Activated CD8-positive, alpha-beta memory T cell treated with anti-CD3 and anti-CD28 coated beads, Interleukin-2, amount 10 ng/mL, durations not matched to agents 7 days and 5 days (primary cell): ENCODE measurements at regions not wholly inside any gene's neighbourhood (a gene's known extent, or its start where the extent isn't known, plus 50 kb on each side); places are given as distances from the start of the nearest gene placed in this dataset.
"Not testable (repeated sequence)": the region's sequence is repeated elsewhere in the genome, so short reads cannot be mapped to it uniquely, and the experiment has no call there.

Experiments used
- ATAC-seq: fragments of 150-1000 bp; cut with Tn5 transposase; one replicate; pipeline ENCODE4 v1.10.0; 2021; ENCODE audit warnings: moderate library complexity
- CTCF ChIA-PET: fragments of 350-600 bp; sonication (Branson Sonifier 250); formaldehyde crosslinking; loops from one replicate; lab custom pipeline; 2021; ENCODE audit warnings: antibody characterized with exemption; lab: Charles Lee
- DNase-seq: peaks from one replicate; pipeline ENCODE4 v3.0.0-alpha.2; 2020
- H3K27ac Mint-ChIP-seq: one replicate; pipeline ENCODE4 v1.8.0; 2021; ENCODE audit warnings: mild to moderate bottlenecking, mixed read lengths
- H3K27me3 Mint-ChIP-seq: one replicate; pipeline ENCODE4 v1.8.0; 2021; ENCODE audit warnings: mixed read lengths
- H3K36me3 Mint-ChIP-seq: one replicate; pipeline ENCODE4 v1.8.0; 2021; ENCODE audit warnings: mild to moderate bottlenecking, mixed read lengths
- H3K4me1 Mint-ChIP-seq: one replicate; pipeline ENCODE4 v1.8.0; 2021; ENCODE audit warnings: mixed read lengths
- H3K4me3 Mint-ChIP-seq: one replicate; pipeline ENCODE4 v1.8.0; 2021; ENCODE audit warnings: mild to moderate bottlenecking, moderate library complexity, mixed read lengths
- H3K9me3 Mint-ChIP-seq: one replicate; pipeline ENCODE4 v1.8.0; 2022; ENCODE audit warnings: low read depth, mixed read lengths

GRCh38 chrX:63217549-63217948 lies 133.6 kb downstream of the SPIN4 start:
- H3K4me3 Mint-ChIP-seq, H3K27me3 Mint-ChIP-seq, H3K27ac Mint-ChIP-seq, H3K4me1 Mint-ChIP-seq, DNase-seq, ATAC-seq, H3K36me3 Mint-ChIP-seq, CTCF ChIA-PET, H3K9me3 Mint-ChIP-seq: not testable (repeated sequence)

DNA sequence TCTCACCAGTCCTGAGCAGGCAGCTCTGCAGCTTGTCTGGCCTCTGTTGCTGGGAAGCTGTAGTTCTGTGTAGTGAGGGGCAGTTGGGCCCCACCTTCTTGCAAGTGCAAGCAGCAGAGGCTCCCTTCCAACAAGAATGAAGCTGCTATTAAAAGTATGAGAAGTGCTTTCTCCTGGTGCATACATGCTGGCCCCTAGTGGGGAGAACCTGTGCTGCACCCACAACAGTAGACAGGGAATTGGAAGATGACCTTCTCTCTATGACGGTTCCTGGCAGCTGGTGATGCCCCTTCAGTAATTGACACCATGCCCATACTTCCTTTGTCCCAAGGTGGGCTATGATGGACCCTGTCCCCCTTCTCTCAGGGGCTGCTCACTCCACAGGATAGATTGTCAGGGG lies 141.5 kb downstream of the SPIN4 start:
- ATAC-seq, result peak; percentile 27
- H3K4me1 Mint-ChIP-seq, H3K4me3 Mint-ChIP-seq, H3K36me3 Mint-ChIP-seq, CTCF ChIA-PET, H3K27ac Mint-ChIP-seq, H3K9me3 Mint-ChIP-seq, H3K27me3 Mint-ChIP-seq, DNase-seq: not testable (repeated sequence)

DNA sequence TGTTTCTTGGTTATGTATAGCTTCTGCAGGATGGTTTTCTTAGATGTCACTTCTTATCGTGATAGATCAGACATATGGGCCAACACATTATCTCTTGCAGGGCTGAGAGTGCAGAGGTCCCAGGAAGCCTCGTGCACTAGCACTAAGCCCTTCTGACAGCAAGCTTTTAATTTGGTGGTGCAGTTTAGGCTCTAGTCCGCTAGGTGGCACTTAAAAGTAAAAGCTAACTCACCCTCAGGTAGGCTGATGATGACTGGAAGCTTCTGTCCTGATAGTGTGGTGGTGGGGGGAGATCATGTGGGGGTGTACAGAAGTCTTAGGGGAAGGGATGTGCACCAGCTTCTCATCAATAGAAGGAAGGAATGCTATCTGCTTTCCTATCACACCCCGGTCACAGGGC lies 142.0 kb downstream of the SPIN4 start:
- H3K4me3 Mint-ChIP-seq, H3K27ac Mint-ChIP-seq, H3K4me1 Mint-ChIP-seq, ATAC-seq, H3K9me3 Mint-ChIP-seq, H3K27me3 Mint-ChIP-seq, DNase-seq, H3K36me3 Mint-ChIP-seq, CTCF ChIA-PET: not testable (repeated sequence)

- H3K27me3 Mint-ChIP-seq, ATAC-seq, DNase-seq, CTCF ChIA-PET, H3K4me3 Mint-ChIP-seq, H3K4me1 Mint-ChIP-seq, H3K27ac Mint-ChIP-seq, H3K9me3 Mint-ChIP-seq, H3K36me3 Mint-ChIP-seq: not testable (repeated sequence)
Measured at GRCh38 chrX:63204266-63205074, 146.7 kb downstream of the SPIN4 start.

- H3K27me3 Mint-ChIP-seq, H3K27ac Mint-ChIP-seq, DNase-seq: not testable (repeated sequence)
Measured at GRCh38 chrX:63201987-63202386, 149.1 kb downstream of the SPIN4 start.

DNA sequence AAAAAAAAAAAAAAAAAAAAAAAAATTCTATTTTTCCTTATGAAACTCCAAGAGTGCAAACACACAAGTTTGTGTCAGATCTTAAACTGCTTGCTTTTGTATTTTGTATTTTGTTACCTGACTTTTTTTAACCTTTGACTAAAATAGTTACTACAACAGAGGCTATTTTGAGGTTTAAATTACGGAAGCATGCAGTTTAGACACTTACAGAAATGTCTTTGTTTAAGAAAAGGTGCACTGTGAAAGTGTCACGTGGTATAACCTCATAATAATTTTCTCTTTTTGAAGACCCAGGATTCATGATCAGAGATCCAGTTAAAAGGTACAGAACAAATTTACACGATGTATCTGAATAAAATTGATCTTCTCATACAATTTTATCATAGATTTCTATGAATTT lies 152.4 kb downstream of the SPIN4 start:
- CTCF ChIA-PET, ATAC-seq, DNase-seq, H3K27ac Mint-ChIP-seq, H3K27me3 Mint-ChIP-seq, H3K36me3 Mint-ChIP-seq, H3K9me3 Mint-ChIP-seq, H3K4me3 Mint-ChIP-seq, H3K4me1 Mint-ChIP-seq: not testable (repeated sequence)

More at GRCh38 chrX:63201987-63202386, 149.1 kb downstream of the SPIN4 start:
- H3K36me3 Mint-ChIP-seq, H3K4me1 Mint-ChIP-seq, ATAC-seq, CTCF ChIA-PET, H3K4me3 Mint-ChIP-seq, H3K9me3 Mint-ChIP-seq: not testable (repeated sequence)

DNA sequence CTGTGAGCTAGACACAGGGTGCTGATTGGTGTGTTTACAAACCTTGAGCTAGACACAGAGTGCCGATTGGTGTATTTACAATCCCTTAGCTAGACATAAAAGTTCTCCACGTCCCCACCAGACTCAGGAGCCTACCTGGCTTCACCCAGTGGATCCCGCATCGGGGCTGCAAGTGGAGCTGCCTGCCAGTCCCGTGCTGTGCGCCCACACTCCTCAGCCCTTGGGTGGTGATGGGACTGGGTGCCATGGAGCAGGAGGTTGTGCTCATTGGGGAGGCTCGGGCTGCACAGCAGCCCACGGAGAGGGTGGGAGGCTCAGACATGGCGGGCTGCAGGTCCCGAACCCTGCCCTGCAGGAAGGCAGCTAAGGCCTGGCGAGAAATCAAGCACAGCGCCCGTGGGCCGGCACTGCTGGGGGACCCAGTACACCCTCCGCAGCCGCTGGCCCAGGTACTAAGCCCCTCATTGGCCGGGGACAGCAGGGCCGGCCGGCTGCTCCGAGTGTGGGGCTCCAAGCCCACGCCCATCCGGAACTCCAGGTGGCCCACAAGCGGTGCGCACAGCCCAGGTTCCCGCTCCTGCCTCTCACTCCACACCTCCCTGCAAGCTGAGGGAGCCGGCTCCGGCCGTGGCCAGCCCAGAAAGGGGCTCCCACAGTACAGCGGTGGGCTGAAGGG lies 158.6 kb downstream of the SPIN4 start:
- ATAC-seq, DNase-seq, H3K4me3 Mint-ChIP-seq, CTCF ChIA-PET, H3K27me3 Mint-ChIP-seq, H3K9me3 Mint-ChIP-seq, H3K27ac Mint-ChIP-seq, H3K4me1 Mint-ChIP-seq, H3K36me3 Mint-ChIP-seq: not testable (repeated sequence)

DNA sequence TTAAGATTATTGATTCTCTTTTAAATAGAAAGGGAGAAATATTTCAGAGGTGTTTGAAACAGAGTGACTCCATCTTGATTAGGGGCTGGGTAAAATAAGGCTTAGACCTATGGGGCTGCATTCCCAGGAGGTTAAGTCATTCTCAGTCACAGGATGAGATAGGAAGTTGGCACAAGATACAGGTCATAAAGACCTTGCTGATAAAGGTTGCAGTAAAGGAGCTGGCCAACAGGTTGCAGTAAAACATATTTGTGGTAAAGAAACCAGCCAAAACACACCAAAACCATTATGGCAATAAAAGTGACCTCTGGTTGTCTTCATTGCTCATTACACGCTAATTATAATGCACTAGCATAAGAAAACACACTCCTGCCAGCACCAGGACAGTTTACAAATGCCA lies 165.0 kb downstream of the SPIN4 start:
- H3K27me3 Mint-ChIP-seq, result no peaks in the 10 kb centered on the region
- no peaks in the 10 kb centered on the region for H3K36me3 Mint-ChIP-seq
- no peak overlapping the region for H3K4me3 Mint-ChIP-seq
- no peaks in the 10 kb centered on the region for H3K4me1 Mint-ChIP-seq
- H3K9me3 Mint-ChIP-seq, result no peaks in the 10 kb centered on the region
- DNase-seq, result no peak
- H3K27ac Mint-ChIP-seq, result no peak overlapping the region
- ATAC-seq, result no peak
- CTCF ChIA-PET, result no interaction called here

DNA sequence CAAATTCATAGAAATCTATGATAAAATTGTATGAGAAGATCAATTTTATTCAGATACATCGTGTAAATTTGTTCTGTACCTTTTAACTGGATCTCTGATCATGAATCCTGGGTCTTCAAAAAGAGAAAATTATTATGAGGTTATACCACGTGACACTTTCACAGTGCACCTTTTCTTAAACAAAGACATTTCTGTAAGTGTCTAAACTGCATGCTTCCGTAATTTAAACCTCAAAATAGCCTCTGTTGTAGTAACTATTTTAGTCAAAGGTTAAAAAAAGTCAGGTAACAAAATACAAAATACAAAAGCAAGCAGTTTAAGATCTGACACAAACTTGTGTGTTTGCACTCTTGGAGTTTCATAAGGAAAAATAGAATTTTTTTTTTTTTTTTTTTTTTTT lies 171.3 kb downstream of the SPIN4 start:
- H3K4me3 Mint-ChIP-seq, CTCF ChIA-PET, DNase-seq, H3K27me3 Mint-ChIP-seq, ATAC-seq, H3K27ac Mint-ChIP-seq, H3K36me3 Mint-ChIP-seq, H3K4me1 Mint-ChIP-seq, H3K9me3 Mint-ChIP-seq: not testable (repeated sequence)

DNA sequence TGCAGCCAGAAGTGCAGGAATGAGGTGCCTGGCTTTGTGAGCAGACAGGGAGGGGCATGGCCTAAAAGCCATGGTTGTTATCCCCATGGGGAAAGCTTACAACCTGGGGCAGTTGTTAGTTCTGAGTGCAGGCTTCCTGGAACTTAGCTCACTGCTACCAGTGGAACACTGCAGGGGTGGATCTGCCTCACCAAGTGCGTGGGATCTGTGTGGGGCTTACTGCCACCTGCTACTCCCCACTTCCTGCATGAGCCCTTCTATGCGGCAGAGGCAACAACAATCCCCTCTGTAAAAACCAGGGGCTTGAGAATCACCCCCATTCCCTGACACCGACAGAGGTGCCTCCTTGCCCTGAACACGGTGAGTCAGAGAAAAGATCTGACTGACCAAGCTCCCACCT lies 174.6 kb downstream of the SPIN4 start:
- H3K4me1 Mint-ChIP-seq, H3K27ac Mint-ChIP-seq, DNase-seq, CTCF ChIA-PET, H3K27me3 Mint-ChIP-seq, H3K36me3 Mint-ChIP-seq, H3K9me3 Mint-ChIP-seq, H3K4me3 Mint-ChIP-seq, ATAC-seq: not testable (repeated sequence)

DNA sequence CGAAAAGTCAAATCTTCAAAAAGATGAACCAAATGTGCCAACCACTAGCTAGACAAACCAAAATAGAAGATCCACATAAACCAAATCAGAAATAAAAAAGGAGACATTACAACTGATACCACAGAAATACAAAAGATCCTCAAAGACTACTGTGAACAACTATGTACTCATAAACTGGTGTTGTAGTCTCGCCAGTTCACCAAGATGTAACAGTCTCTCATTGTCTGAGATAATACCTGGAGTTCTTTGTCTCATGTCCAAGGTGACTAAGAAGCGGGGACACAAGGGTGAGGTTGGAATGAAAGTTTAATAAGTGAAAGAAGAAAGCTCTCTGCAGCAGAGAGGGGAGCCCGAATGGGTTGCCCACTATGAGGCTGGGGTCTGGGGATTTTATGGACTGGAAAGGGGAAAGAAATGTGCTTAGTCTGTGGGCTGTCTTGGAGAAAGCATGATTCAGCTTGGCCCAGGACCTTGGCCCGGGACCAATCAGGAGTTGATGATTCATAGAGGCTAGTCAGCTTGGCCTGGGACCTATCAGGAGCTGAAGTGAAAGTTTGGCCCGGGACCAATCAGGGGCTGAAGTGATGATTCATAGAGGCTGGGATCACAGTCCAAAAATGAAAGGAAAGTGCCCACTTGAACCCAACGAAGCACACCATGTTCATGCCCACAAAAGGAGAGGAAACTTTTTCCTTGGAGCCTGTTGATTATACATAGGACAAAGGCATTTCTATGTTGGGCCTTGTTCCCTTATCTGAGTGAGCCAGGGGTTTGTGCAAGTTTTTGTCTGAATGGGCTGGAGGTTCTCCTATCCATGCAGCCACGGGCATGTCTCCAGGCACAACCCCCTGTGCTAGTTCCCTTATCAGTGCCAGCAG lies 177.1 kb downstream of the SPIN4 start:
- H3K27me3 Mint-ChIP-seq, CTCF ChIA-PET, H3K27ac Mint-ChIP-seq, H3K4me1 Mint-ChIP-seq, DNase-seq, H3K4me3 Mint-ChIP-seq, ATAC-seq, H3K9me3 Mint-ChIP-seq, H3K36me3 Mint-ChIP-seq: not testable (repeated sequence)

DNA sequence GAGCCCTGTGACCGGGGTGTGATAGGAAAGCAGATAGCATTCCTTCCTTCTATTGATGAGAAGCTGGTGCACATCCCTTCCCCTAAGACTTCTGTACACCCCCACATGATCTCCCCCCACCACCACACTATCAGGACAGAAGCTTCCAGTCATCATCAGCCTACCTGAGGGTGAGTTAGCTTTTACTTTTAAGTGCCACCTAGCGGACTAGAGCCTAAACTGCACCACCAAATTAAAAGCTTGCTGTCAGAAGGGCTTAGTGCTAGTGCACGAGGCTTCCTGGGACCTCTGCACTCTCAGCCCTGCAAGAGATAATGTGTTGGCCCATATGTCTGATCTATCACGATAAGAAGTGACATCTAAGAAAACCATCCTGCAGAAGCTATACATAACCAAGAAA lies 181.7 kb downstream of the SPIN4 start:
- CTCF ChIA-PET, ATAC-seq, H3K36me3 Mint-ChIP-seq, H3K4me3 Mint-ChIP-seq, H3K9me3 Mint-ChIP-seq, H3K27me3 Mint-ChIP-seq, DNase-seq, H3K4me1 Mint-ChIP-seq, H3K27ac Mint-ChIP-seq: not testable (repeated sequence)

DNA sequence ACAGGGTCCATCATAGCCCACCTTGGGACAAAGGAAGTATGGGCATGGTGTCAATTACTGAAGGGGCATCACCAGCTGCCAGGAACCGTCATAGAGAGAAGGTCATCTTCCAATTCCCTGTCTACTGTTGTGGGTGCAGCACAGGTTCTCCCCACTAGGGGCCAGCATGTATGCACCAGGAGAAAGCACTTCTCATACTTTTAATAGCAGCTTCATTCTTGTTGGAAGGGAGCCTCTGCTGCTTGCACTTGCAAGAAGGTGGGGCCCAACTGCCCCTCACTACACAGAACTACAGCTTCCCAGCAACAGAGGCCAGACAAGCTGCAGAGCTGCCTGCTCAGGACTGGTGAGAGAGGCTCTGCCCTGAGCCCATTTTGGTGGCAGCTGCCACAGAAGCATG lies 182.2 kb downstream of the SPIN4 start:
- ATAC-seq, H3K9me3 Mint-ChIP-seq, H3K36me3 Mint-ChIP-seq, DNase-seq, H3K4me3 Mint-ChIP-seq, H3K4me1 Mint-ChIP-seq, H3K27me3 Mint-ChIP-seq, CTCF ChIA-PET, H3K27ac Mint-ChIP-seq: not testable (repeated sequence)
